H9 (cell line): ENCODE measurements at regions not wholly inside any gene's neighbourhood (a gene's known extent, or its start where the extent isn't known, plus 50 kb on each side); places are given as distances from the start of the nearest gene placed in this dataset.

Source experiments
- DNase-seq: peaks from one replicate; pipeline ENCODE4 v3.0.0-alpha.2; 2017
- H2AFZ ChIP-seq: one replicate; pipeline ENCODE4 v1.6.1; 2013; ENCODE audit warnings: mild to moderate bottlenecking, low read length, control low read depth, moderate library complexity
- H2AK5ac ChIP-seq: 2 replicates; pipeline ENCODE4 v1.6.1; 2013; ENCODE audit warnings: low read length, control low read depth, mixed read lengths; ENCODE audit not compliant: insufficient read length
- H2BK120ac ChIP-seq: one replicate; pipeline ENCODE4 v1.6.1; 2013; ENCODE audit warnings: low read depth, mild to moderate bottlenecking, low read length, control low read depth, inconsistent platforms; ENCODE audit not compliant: poor library complexity, severe bottlenecking
- H2BK12ac ChIP-seq: 2 replicates; pipeline ENCODE4 v1.6.1; 2013; ENCODE audit warnings: low read length, control low read depth, mixed read lengths, low read depth; ENCODE audit not compliant: insufficient read length
- H2BK15ac ChIP-seq: 2 replicates; pipeline ENCODE4 v1.6.1; 2013; ENCODE audit warnings: low read depth, low read length, control low read depth
- H2BK20ac ChIP-seq: one replicate; pipeline ENCODE4 v1.6.1; 2013; ENCODE audit warnings: low read depth, mild to moderate bottlenecking, low read length, control low read depth, inconsistent platforms; ENCODE audit not compliant: poor library complexity, severe bottlenecking
- H2BK5ac ChIP-seq: 2 replicates; pipeline ENCODE4 v1.6.1; 2013; ENCODE audit warnings: low read length, control low read depth, mixed read lengths; ENCODE audit not compliant: insufficient read length
- H3K14ac ChIP-seq: 2 replicates; pipeline ENCODE4 v1.6.1; 2013; ENCODE audit warnings: low read length, control low read depth; ENCODE audit not compliant: insufficient read depth
- H3K18ac ChIP-seq: 2 replicates; pipeline ENCODE4 v1.6.1; 2013; ENCODE audit warnings: low read depth, mild to moderate bottlenecking, mixed read lengths, low read length, control low read depth; ENCODE audit not compliant: insufficient read length
- H3K23ac ChIP-seq: 2 replicates; pipeline ENCODE4 v1.6.1; 2013; ENCODE audit warnings: low read length, control low read depth, mixed read lengths, low read depth; ENCODE audit not compliant: insufficient read length
- H3K23me2 ChIP-seq: 2 replicates; pipeline ENCODE4 v1.6.1; 2013; ENCODE audit warnings: low read depth, mild to moderate bottlenecking, mixed read lengths, low read length, control low read depth; ENCODE audit not compliant: insufficient read length, poor library complexity, severe bottlenecking
- H3K27ac ChIP-seq: 2 replicates; pipeline ENCODE4 v1.5.1; 2013; ENCODE audit warnings: low read length, control low read depth, mixed read lengths, low read depth; ENCODE audit not compliant: insufficient read length
- H3K27me3 ChIP-seq: 2 replicates; pipeline ENCODE4 v1.6.1; 2013; ENCODE audit warnings: low read length, control low read depth, inconsistent platforms; ENCODE audit not compliant: insufficient read depth
- H3K4ac ChIP-seq: 2 replicates; pipeline ENCODE4 v1.6.1; 2013; ENCODE audit warnings: low read depth, mild to moderate bottlenecking, control low read depth, inconsistent platforms, low read length, moderate library complexity
- H3K4me1 ChIP-seq: 2 replicates; pipeline ENCODE4 v1.6.1; 2013; ENCODE audit warnings: low read length, control low read depth, inconsistent platforms; ENCODE audit not compliant: insufficient read depth
- H3K4me2 ChIP-seq: 2 replicates; pipeline ENCODE4 v1.6.1; 2013; ENCODE audit warnings: low read length, control low read depth, mixed read lengths; ENCODE audit not compliant: insufficient read length, insufficient read depth
- H3K56ac ChIP-seq: 2 replicates; pipeline ENCODE4 v1.6.1; 2013; ENCODE audit warnings: low read depth, mild to moderate bottlenecking, mixed read lengths, low read length, control low read depth; ENCODE audit not compliant: insufficient read length
- H3K79me1 ChIP-seq: 2 replicates; pipeline ENCODE4 v1.6.1; 2013; ENCODE audit warnings: low read depth, mild to moderate bottlenecking, moderate library complexity, low read length, control low read depth, inconsistent platforms; ENCODE audit not compliant: insufficient read depth, poor library complexity, severe bottlenecking
- H3K79me2 ChIP-seq: 2 replicates; pipeline ENCODE4 v1.6.1; 2013; ENCODE audit warnings: low read length, control low read depth, inconsistent platforms; ENCODE audit not compliant: insufficient read depth
- H3K9ac ChIP-seq: 2 replicates; pipeline ENCODE4 v1.6.1; 2013; ENCODE audit warnings: low read length, control low read depth, mixed read lengths; ENCODE audit not compliant: insufficient read length; ENCODE audit errors: extremely low read depth
- H3K9me3 ChIP-seq: one replicate; pipeline ENCODE4 v1.6.1; 2013; ENCODE audit warnings: low read depth, low read length, inconsistent platforms; ENCODE audit not compliant: control insufficient read depth
- H3T11ph ChIP-seq: one replicate; pipeline ENCODE4 v1.6.1; 2013; ENCODE audit warnings: mild to moderate bottlenecking, low read length, control low read depth, inconsistent platforms
- H4K20me1 ChIP-seq: one replicate; pipeline ENCODE4 v1.6.1; 2013; ENCODE audit not compliant: control insufficient read depth, insufficient read length, insufficient read depth
- H4K5ac ChIP-seq: 2 replicates; pipeline ENCODE4 v1.6.1; 2013; ENCODE audit warnings: low read depth, mild to moderate bottlenecking, mixed read lengths, low read length, control low read depth; ENCODE audit not compliant: insufficient read length
- H4K8ac ChIP-seq: replicated peaks from 2 replicates; pipeline ENCODE4 v1.6.1; 2013; ENCODE audit warnings: low read length, control low read depth, mixed read lengths, low read depth; ENCODE audit not compliant: insufficient read length
- H4K91ac ChIP-seq: 2 replicates; pipeline ENCODE4 v1.6.1; 2013; ENCODE audit warnings: low read depth, mild to moderate bottlenecking, moderate library complexity, mixed read lengths, low read length, control low read depth; ENCODE audit not compliant: insufficient read length
- H3K27ac Mint-ChIP-seq, 3 experiments: 2 replicates in 2 of 3; 3 replicates in 1 of 3; pipeline ENCODE4 v1.8.0; 2020 to 2021; ENCODE audit warnings: mixed read lengths in 3 of 3, mild to moderate bottlenecking in 1 of 3, moderate library complexity in 1 of 3
- H3K27me3 Mint-ChIP-seq: 2 replicates; pipeline ENCODE4 v1.8.0; 2021; ENCODE audit warnings: low read depth, mild to moderate bottlenecking, moderate library complexity, mixed read lengths
- H3K36me3 Mint-ChIP-seq, 3 experiments: 2 replicates in 2 of 3; 3 replicates in 1 of 3; pipeline ENCODE4 v1.8.0; 2020 to 2021; ENCODE audit warnings: low read depth in 3 of 3, mixed read lengths in 3 of 3; ENCODE audit not compliant: insufficient read depth in 1 of 3
- H3K4me1 Mint-ChIP-seq, 2 experiments: 2 replicates each; pipeline ENCODE4 v1.8.0; 2020; ENCODE audit warnings: mixed read lengths in 2 of 2
- H3K4me3 Mint-ChIP-seq, 2 experiments: 2 replicates in 1 of 2; 3 replicates in 1 of 2; pipeline ENCODE4 v1.8.0; 2020 to 2021; ENCODE audit warnings: mild to moderate bottlenecking in 2 of 2, mixed read lengths in 2 of 2, moderate library complexity in 1 of 2
- H3K9me3 Mint-ChIP-seq, 2 experiments: 2 replicates in 1 of 2; 3 replicates in 1 of 2; pipeline ENCODE4 v1.8.0; 2020; ENCODE audit warnings: mild to moderate bottlenecking in 2 of 2, mixed read lengths in 2 of 2, moderate library complexity in 1 of 2
- WGBS: extraction: QIAGEN DNeasy Blood & Tissue Kit; methylation state at CpG from one replicate; pipeline ENCODE4 v1.1.7; 2013; ENCODE audit warnings: missing lambda C conversion rate, low lambda C conversion rate, mixed read lengths; ENCODE audit not compliant: insufficient read length; ENCODE audit errors: extremely low coverage; 5-methylcytosine and 5-hydroxymethylcytosine counted together
- TF ChIP-seq, protein P1 (sequence below): fragments of 200-600 bp; sonication (generic); conservative IDR thresholded peaks from 3 replicates; pipeline ENCODE4 v1.8.0; 2021; ENCODE audit warnings: antibody characterized with exemption, mild to moderate bottlenecking

DNA sequence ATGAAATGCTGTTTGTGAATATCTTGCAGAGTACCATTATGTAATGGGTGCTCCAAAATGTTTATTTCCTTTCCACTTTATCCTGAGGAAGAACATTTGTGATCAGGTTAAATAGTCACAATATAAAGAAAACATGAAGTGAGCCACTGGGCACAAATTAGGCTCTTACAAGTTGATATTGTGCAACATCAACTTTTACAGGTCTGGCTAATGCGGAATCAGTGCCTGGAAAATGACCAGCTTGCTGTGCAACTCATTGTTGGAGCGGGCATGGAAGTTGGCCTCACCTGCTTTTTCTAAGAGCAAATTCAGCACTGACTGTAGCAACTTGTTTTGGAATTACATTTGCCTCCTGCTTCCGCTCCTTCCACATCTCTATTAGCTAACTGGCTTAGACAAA, 216.9 kb upstream of the PLPPR1 start:
- Histone ChIP-seq H3K56ac (no peak overlapping the region), H3K4me2 (no peak overlapping the region), H4K8ac (no peak overlapping the region), H4K91ac (no peak overlapping the region), H3K14ac (no peak overlapping the region), H2BK20ac (no peak overlapping the region), H3K18ac (no peak overlapping the region), H4K5ac (no peak overlapping the region), H2BK12ac (no peak overlapping the region), H3K27me3 (no peaks in the 10 kb centered on the region), H3T11ph (no peak overlapping the region), H3K27ac (no peak overlapping the region), H3K79me2 (no peaks in the 10 kb centered on the region), H2BK5ac (no peak overlapping the region), H2AK5ac (no peak overlapping the region), H3K79me1 (no peaks in the 10 kb centered on the region), H2AFZ (no peak overlapping the region), H3K4me1 (no peaks in the 10 kb centered on the region), H2BK120ac (no peak overlapping the region), H3K23me2 (no peaks in the 10 kb centered on the region), H4K20me1 (no peaks in the 10 kb centered on the region), H3K9me3 (no peaks in the 10 kb centered on the region), H3K9ac (no peak overlapping the region), H3K4ac (no peak overlapping the region), H3K23ac (no peak overlapping the region), H2BK15ac (no peak overlapping the region)
- Mint-ChIP-seq H3K4me3 (no peak overlapping the region), H3K9me3 (peaks cover 12 to 14% of the 10 kb centered on the region in 2 experiments), H3K4me1 (no peaks in the 10 kb centered on the region), H3K27ac (no peak overlapping the region), H3K36me3 (peaks cover 2 to 10% (median 6%) of the 10 kb centered on the region in 3 experiments), H3K27me3 (peaks cover 1% of the 10 kb centered on the region; the same call in 1 of the 2 replicates)
- TF ChIP-seq, protein P1, sequence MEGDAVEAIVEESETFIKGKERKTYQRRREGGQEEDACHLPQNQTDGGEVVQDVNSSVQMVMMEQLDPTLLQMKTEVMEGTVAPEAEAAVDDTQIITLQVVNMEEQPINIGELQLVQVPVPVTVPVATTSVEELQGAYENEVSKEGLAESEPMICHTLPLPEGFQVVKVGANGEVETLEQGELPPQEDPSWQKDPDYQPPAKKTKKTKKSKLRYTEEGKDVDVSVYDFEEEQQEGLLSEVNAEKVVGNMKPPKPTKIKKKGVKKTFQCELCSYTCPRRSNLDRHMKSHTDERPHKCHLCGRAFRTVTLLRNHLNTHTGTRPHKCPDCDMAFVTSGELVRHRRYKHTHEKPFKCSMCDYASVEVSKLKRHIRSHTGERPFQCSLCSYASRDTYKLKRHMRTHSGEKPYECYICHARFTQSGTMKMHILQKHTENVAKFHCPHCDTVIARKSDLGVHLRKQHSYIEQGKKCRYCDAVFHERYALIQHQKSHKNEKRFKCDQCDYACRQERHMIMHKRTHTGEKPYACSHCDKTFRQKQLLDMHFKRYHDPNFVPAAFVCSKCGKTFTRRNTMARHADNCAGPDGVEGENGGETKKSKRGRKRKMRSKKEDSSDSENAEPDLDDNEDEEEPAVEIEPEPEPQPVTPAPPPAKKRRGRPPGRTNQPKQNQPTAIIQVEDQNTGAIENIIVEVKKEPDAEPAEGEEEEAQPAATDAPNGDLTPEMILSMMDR: no peak
- no peak for DNase-seq
- WGBS: no CpG with 5 or more reads among the region's 3 CpGs
